GM18951 (cell line): ENCODE measurements at regions not wholly inside any gene's neighbourhood (a gene's known extent, or its start where the extent isn't known, plus 50 kb on each side); places are given as distances from the start of the nearest gene placed in this dataset.
"Not testable (repeated sequence)": the region's sequence is repeated elsewhere in the genome, so short reads cannot be mapped to it uniquely, and the experiment has no call there.

Experiments
- POLR2A ChIP-seq: IDR thresholded peaks from 4 replicates; pipeline ENCODE4 v1.6.1; 2011; ENCODE audit warnings: mild to moderate bottlenecking; ENCODE audit not compliant: insufficient read length, insufficient read depth; ENCODE audit errors: extremely low read depth
- in situ Hi-C: fragments of 300-500 bp; cut with MboI; formaldehyde crosslinking; loops from one replicate; pipeline ENCODE4 v1.12.0; 2022; ENCODE audit warnings: low sequenced_read_pairs, mixed read lengths, inconsistent platforms; ENCODE audit not compliant: unreplicated experiment

DNA sequence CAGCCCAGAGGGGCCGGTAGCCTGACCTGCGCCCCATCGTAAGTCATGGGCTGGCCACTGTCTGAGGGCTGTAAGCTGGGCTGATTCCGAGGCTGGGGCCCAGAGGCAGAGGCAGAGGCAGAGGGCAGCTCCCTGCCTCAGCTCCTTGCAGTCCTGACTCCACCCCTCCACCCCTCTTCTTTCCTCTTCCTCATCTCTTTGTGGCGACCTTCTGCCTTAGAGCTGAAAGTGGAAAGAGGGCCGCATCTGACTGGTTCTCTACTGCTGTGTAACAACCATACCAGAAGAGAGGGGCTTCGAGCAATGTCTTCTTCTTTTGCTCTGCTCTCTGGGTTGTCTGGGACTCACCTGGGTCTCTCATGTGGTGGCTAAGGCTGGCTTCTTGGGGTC lies 179.1 kb downstream of the RPS24 start:
- in situ Hi-C loops, result no loop called here
- no peak for TF ChIP-seq POLR2A

DNA sequence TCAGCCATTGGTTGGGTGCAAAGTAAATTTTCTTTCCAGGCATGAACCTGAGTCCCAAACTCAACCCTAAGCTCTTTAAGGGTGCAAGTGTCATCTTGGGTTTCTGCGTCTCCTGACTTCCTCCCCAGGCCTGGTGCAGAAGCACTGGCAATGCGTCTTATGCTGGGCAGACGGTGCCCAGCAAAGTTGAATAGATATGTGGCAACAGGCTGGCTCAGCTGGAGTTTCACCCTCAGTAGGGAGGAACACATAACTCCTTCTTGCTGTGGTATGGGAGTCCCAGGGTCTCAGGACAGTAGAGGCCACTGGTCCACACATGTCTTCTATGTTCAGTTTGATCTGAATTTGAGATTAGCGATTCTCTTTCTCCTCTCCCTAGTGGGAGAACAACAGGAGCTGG lies 181.3 kb downstream of the RPS24 start:
- in situ Hi-C loops, result no loop called here
- no peak for TF ChIP-seq POLR2A

DNA sequence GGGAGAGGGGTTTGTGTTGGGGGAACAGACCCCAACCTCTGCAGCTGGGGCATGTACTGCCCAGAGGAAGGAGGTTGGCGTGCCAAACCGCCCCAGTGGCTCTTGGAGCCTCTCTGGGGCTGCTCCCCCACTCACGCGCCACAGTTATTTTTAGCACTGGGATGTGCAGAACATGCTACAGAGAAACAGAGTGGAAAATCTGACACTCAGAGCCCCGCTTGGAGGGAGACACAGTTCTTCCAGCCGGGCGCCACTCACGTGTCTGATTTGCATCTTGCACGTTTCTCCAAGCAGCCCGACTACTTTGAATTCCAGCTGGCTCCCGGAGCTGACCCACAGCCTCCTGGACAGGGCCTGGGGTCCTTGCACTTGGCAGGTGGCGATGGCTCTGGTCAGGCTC lies 182.0 kb downstream of the RPS24 start:
- no peak for TF ChIP-seq POLR2A
- in situ Hi-C loops, result no loop called here

- no peak for TF ChIP-seq POLR2A
- in situ Hi-C loops, result no loop called here
Observed at GRCh38 chr10:78217336-78217735, 183.7 kb downstream of the RPS24 start.

- TF ChIP-seq POLR2A, result no peak
- in situ Hi-C loops, result no loop called here
Observed at GRCh38 chr10:78218798-78219490, 185.3 kb downstream of the RPS24 start.

- in situ Hi-C loops, result not testable (repeated sequence)
Observed at GRCh38 chr10:78219568-78219967, 185.9 kb downstream of the RPS24 start.

- no peak for TF ChIP-seq POLR2A
- in situ Hi-C loops, result no loop called here
Observed at GRCh38 chr10:78220781-78221180, 187.1 kb downstream of the RPS24 start.

GRCh38 chr10:78222096-78222790 lies 188.6 kb downstream of the RPS24 start:
- TF ChIP-seq POLR2A, result no peak
- in situ Hi-C loops, result no loop called here

DNA sequence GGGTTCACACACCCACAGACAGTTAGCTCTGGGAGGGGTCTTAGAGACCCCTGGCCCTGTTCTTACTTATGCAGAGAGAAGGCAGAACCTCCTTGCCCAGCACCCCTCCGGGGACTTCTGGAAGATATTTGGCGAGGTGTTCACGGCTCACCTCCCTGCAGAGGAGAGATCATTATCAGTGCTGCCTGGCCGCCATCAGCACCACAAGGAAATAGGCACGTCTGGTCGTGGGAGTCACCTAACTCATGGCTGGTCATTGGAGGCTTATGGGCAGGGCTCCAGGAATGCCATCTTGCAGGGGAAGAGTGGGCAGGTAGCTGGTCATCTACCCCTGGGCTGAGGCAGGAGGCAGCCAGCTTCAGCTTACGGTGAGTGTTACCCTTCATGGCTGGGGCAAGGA lies 189.4 kb downstream of the RPS24 start:
- TF ChIP-seq POLR2A, result no peak
- in situ Hi-C loops, result no loop called here

DNA sequence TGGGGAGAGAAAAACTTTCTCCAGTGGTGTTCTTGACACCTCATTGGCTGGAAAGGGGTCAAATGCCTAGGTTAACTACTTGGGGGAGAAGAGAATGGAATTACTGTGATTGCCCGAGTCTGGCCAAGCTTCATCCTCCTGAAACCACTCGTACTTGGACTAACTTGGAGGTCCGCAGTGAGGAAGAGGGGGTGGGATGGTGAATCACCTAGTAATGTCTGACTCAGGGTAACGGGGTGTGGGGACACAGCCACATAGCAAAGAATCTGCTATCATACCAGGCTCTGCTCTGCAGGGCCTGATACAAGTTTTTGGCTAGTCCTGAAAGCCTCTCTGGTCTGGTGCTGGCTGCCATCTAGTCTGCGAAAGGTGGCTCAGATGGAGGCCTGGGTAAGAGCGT lies 190.9 kb downstream of the RPS24 start:
- in situ Hi-C loops, result no loop called here
- TF ChIP-seq POLR2A, result no peak

DNA sequence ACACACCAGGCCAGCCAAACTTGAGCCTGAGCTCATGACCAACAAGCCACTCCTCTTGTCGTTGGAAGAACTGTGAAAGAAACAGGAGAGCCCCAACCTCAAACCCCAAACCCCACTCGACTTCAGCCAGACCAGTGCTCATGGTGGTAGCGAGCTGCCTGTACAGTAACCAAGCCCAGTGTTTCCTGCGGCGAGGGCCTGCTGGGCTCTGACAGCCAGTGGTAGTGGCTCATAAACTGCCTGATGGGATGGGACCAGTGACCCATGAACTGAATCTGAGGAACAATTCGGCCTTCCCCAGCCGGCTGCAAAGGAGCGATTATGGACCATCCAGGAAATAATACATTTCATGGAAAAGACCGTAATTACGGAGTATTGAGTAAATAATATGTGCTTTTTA lies 191.9 kb downstream of the RPS24 start:
- no peak for TF ChIP-seq POLR2A
- in situ Hi-C loops, result no loop called here

- in situ Hi-C loops, result no loop called here
- TF ChIP-seq POLR2A, result no peak
Observed at GRCh38 chr10:78229489-78229888, 195.8 kb downstream of the RPS24 start.

GRCh38 chr10:78229950-78230675 lies 196.4 kb downstream of the RPS24 start:
- in situ Hi-C loops, result no loop called here
- no peak for TF ChIP-seq POLR2A

DNA sequence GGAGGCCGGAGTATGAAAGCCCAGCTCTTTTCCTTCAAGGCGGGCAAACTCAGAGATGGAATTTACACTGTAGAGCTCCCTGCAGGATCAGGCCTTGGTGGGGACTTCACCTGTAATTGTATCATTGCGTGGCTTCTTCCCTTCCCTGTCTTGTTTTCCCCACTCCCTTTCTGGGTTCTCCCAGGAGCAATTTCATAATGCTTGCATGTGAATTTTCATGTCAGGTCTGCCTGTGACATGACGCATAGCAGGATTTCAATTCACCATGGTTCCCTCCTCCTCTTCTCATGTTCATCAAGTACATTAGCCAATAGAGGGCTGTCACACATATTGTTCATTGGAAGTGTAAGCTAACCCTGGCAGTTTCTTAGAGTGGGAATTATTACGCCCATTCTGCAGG lies 197.7 kb downstream of the RPS24 start:
- TF ChIP-seq POLR2A, result no peak
- in situ Hi-C loops, result no loop called here
